ENCODE measurements at regions not wholly inside any gene's neighbourhood (a gene's known extent, or its start where the extent isn't known, plus 50 kb on each side); places are given as distances from the start of the nearest gene placed in this dataset.

- no peaks in the 10 kb centered on the region for H3K4me1 Mint-ChIP-seq (ENCODE audit: low read depth)
- H3K9me3 Mint-ChIP-seq (ENCODE audit: low read depth), result peaks cover 4% of the 10 kb centered on the region
Observed at GRCh38 chr5:85266692-85267091, 882.0 kb upstream of the EDIL3 start.

DNA sequence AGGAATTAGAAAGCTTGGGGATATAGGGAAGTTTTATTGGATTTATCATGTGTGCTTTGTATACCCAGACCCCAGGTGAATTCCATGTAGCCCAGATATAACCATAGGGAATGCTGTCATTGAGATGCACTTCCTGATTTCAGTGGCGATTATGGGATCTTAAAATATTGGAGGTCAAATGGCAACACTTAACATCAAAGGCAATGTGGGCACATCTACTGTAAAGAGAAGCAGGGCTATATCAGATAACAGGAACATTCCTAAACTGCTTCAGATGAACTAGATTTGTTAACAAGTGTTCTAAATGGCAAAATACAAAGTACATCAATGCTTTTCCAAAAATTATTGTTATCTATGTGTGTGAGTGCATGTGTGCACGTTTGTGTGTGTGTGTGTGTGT lies 883.5 kb upstream of the EDIL3 start:
- H3K27me3 Mint-ChIP-seq, result no peaks in the 10 kb centered on the region
- H3K9me3 Mint-ChIP-seq (ENCODE audit: low read depth), result peaks cover 4% of the 10 kb centered on the region
- no peak for TF ChIP-seq CTCF (IDR thresholded peaks at IDR 0.05; ENCODE audit: unreplicated experiment)
- no peak overlapping the region for H3K27ac Mint-ChIP-seq
- no peaks in the 10 kb centered on the region for H3K4me1 Mint-ChIP-seq (ENCODE audit: low read depth)
- no peaks in the 10 kb centered on the region for H3K36me3 Mint-ChIP-seq (ENCODE audit: insufficient read depth)
- DNase-seq (ENCODE audit: low spot score, unreplicated experiment), result no peak
- H3K4me3 Mint-ChIP-seq (ENCODE audit: low read depth), result no peak overlapping the region

More at GRCh38 chr5:85266692-85267091, 882.0 kb upstream of the EDIL3 start:
- no peak for TF ChIP-seq CTCF (IDR thresholded peaks at IDR 0.05; ENCODE audit: unreplicated experiment)
- no peak for DNase-seq (ENCODE audit: low spot score, unreplicated experiment)
- no peaks in the 10 kb centered on the region for H3K27me3 Mint-ChIP-seq
- H3K27ac Mint-ChIP-seq, result no peak overlapping the region
- no peaks in the 10 kb centered on the region for H3K36me3 Mint-ChIP-seq (ENCODE audit: insufficient read depth)
- no peak overlapping the region for H3K4me3 Mint-ChIP-seq (ENCODE audit: low read depth)

DNA sequence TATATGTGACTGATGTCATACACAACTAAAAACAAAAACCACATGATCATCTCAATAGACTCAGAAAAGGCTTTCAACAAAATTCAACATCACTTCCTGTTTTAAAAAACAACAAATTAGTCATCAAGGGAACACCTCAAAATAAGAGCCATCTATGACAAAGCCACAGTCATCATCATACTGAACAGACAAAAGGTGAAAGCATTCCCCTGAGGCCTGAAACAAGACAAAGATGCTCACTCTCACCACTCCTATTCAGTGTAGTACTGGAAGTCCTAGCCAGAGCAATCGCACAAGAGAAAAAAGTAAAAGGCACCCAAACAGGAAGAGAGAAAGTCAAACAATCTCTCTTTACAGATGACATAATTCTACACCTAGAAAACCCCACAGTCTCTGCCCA lies 893.5 kb upstream of the EDIL3 start:
- H3K9me3 Mint-ChIP-seq (ENCODE audit: low read depth), result peaks cover 6% of the 10 kb centered on the region
- H3K27ac Mint-ChIP-seq, result no peak overlapping the region

GRCh38 chr5:85288914-85289313 lies 904.2 kb upstream of the EDIL3 start:
- no peak for DNase-seq (ENCODE audit: low spot score, unreplicated experiment)
- Mint-ChIP-seq H3K36me3 (ENCODE audit: insufficient read depth) (no peaks in the 10 kb centered on the region), H3K4me1 (ENCODE audit: low read depth) (peaks cover 5% of the 10 kb centered on the region), H3K9me3 (ENCODE audit: low read depth) (no peaks in the 10 kb centered on the region), H3K27me3 (no peaks in the 10 kb centered on the region), H3K27ac (peak overlapping the region; percentile 74), H3K4me3 (ENCODE audit: low read depth) (no peak overlapping the region)
- TF ChIP-seq CTCF (IDR thresholded peaks at IDR 0.05; ENCODE audit: unreplicated experiment), result no peak

More for the DNA sequence above, 893.5 kb upstream of the EDIL3 start:
- TF ChIP-seq CTCF (IDR thresholded peaks at IDR 0.05; ENCODE audit: unreplicated experiment), result no peak
- peaks cover 2% of the 10 kb centered on the region for H3K4me1 Mint-ChIP-seq (ENCODE audit: low read depth)
- no peaks in the 10 kb centered on the region for H3K36me3 Mint-ChIP-seq (ENCODE audit: insufficient read depth)
- no peaks in the 10 kb centered on the region for H3K27me3 Mint-ChIP-seq
- no peak for DNase-seq (ENCODE audit: low spot score, unreplicated experiment)
- no peak overlapping the region for H3K4me3 Mint-ChIP-seq (ENCODE audit: low read depth)

DNA sequence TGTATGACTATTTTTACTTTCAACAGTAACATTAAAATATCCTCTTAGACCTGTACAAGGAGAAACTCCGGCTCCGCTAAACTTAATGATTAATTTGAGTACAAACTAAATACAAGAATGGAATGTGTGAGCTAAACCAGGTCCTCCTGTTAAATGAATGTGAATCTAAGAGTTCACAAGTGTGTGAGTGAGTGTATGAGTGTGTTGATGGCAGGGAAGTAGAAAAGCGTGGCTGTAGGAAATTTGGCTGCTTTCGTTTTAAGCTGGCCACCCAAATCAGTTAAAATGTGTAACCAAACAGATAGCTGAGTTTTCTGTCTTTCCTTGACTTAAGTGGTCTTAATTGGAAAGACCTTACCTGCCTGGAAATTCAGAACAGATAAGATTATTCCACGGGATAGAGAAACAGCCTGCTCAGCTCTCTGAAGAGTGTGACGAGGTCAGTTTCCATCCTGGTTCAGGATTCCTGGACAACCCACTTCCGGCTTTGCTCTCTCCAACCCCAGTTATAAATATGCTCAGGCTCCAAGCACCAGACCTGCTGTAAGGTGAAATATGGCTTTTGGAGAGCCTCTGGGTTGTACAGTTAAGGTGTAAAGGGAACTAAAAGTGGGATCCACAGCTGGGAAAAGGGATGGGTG lies 908.6 kb upstream of the EDIL3 start:
- no peak overlapping the region for H3K27ac Mint-ChIP-seq
- no peaks in the 10 kb centered on the region for H3K27me3 Mint-ChIP-seq
- no peaks in the 10 kb centered on the region for H3K36me3 Mint-ChIP-seq (ENCODE audit: insufficient read depth)
- no peak for DNase-seq (ENCODE audit: low spot score, unreplicated experiment)
- peak overlapping the region; percentile 1 for H3K4me3 Mint-ChIP-seq (ENCODE audit: low read depth)
- TF ChIP-seq CTCF (IDR thresholded peaks at IDR 0.05; ENCODE audit: unreplicated experiment), result no peak
- peaks cover 5% of the 10 kb centered on the region for H3K4me1 Mint-ChIP-seq (ENCODE audit: low read depth)
- H3K9me3 Mint-ChIP-seq (ENCODE audit: low read depth), result no peaks in the 10 kb centered on the region

Data from progenitor cell of endocrine pancreas (in vitro differentiated cells).